ENCODE measurements at regions not wholly inside any gene's neighbourhood (a gene's known extent, or its start where the extent isn't known, plus 50 kb on each side); places are given as distances from the start of the nearest gene placed in this dataset.

GRCh38 chr12:60251091-60251490 is 655.3 kb downstream of the SLC16A7 start:
- no peak for DNase-seq (ENCODE audit: low read depth)

GRCh38 chr12:60252359-60253096 is 656.7 kb downstream of the SLC16A7 start:
- no peak for DNase-seq (ENCODE audit: low read depth)

GRCh38 chr12:60255044-60255443 is 659.2 kb downstream of the SLC16A7 start:
- no peak for DNase-seq (ENCODE audit: low read depth)

- DNase-seq (ENCODE audit: low read depth): no peak
Observed at GRCh38 chr12:60257063-60257462, 661.2 kb downstream of the SLC16A7 start.

GRCh38 chr12:60259225-60259624 is 663.4 kb downstream of the SLC16A7 start:
- no peak for DNase-seq (ENCODE audit: low read depth)

GRCh38 chr12:60262378-60262777 is 666.5 kb downstream of the SLC16A7 start:
- DNase-seq (ENCODE audit: low read depth): no peak

GRCh38 chr12:60263161-60263560 is 667.3 kb downstream of the SLC16A7 start:
- DNase-seq (ENCODE audit: low read depth): no peak

- no peak for DNase-seq (ENCODE audit: low read depth)
Observed at GRCh38 chr12:60263836-60264493, 668.1 kb downstream of the SLC16A7 start.

GRCh38 chr12:60265741-60266140 is 669.9 kb downstream of the SLC16A7 start:
- DNase-seq (ENCODE audit: low read depth): no peak

GRCh38 chr12:60266381-60266852 is 670.6 kb downstream of the SLC16A7 start:
- DNase-seq (ENCODE audit: low read depth): no peak

GRCh38 chr12:60269611-60270269 is 673.9 kb downstream of the SLC16A7 start:
- DNase-seq (ENCODE audit: low read depth): no peak

- DNase-seq (ENCODE audit: low read depth): no peak
Observed at GRCh38 chr12:60271816-60272215, 676.0 kb downstream of the SLC16A7 start.

- no peak for DNase-seq (ENCODE audit: low read depth)
Observed at GRCh38 chr12:60278209-60278608, 682.4 kb downstream of the SLC16A7 start.

GRCh38 chr12:60279221-60279620 is 683.4 kb downstream of the SLC16A7 start:
- no peak for DNase-seq (ENCODE audit: low read depth)

- no peak for DNase-seq (ENCODE audit: low read depth)
Observed at GRCh38 chr12:60281522-60281921, 685.7 kb downstream of the SLC16A7 start.

GRCh38 chr12:60290532-60290931 is 694.7 kb downstream of the SLC16A7 start:
- no peak for DNase-seq (ENCODE audit: low read depth)

- DNase-seq (ENCODE audit: low read depth): no peak
Observed at GRCh38 chr12:60308366-60308991, 712.6 kb downstream of the SLC16A7 start.

- DNase-seq (ENCODE audit: low read depth): no peak
Observed at GRCh38 chr12:60311940-60312339, 716.1 kb downstream of the SLC16A7 start.

- no peak for DNase-seq (ENCODE audit: low read depth)
Observed at GRCh38 chr12:60317361-60317760, 721.5 kb downstream of the SLC16A7 start.

GRCh38 chr12:60324746-60325145 is 728.9 kb downstream of the SLC16A7 start:
- DNase-seq (ENCODE audit: low read depth): no peak

GRCh38 chr12:60333461-60333860 is 737.6 kb downstream of the SLC16A7 start:
- DNase-seq (ENCODE audit: low read depth): no peak

- no peak for DNase-seq (ENCODE audit: low read depth)
Observed at GRCh38 chr12:60335745-60336144, 739.9 kb downstream of the SLC16A7 start.
